ENCODE measurements at regions not wholly inside any gene's neighbourhood (a gene's known extent, or its start where the extent isn't known, plus 50 kb on each side); places are given as distances from the start of the nearest gene placed in this dataset.

DNA sequence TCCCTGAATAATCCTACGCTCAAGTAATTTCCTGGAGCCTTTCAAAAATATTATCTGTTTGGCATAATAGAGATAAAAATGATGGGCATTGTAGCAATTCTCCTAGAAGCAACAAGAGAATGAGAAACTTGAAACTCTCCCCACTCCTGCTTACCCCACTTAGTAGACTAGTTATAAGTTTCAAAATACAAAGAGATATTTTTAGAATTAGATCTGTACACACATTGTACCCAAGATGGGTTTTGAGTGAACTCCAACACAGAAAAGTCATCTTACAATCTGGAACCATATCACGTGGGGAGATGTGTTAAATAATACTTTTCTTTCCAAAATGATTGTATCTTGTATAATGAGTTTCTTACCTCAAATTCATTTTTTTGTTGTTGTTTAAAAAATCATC is 484.9 kb downstream of the LPIN1 start:
- H3K27ac ChIP-seq (ENCODE audit: low read depth, low read length), result no peak overlapping the region
- H3K27me3 ChIP-seq (ENCODE audit: control insufficient read depth, insufficient read depth, low read length, poor library complexity, severe bottlenecking), result no peaks in the 10 kb centered on the region
- H3K9me3 Mint-ChIP-seq, result no peaks in the 10 kb centered on the region
- H3K36me3 ChIP-seq (ENCODE audit: control insufficient read depth, insufficient read depth, low read length), result no peaks in the 10 kb centered on the region
- H3K9me3 ChIP-seq (ENCODE audit: control insufficient read depth, low read length), result no peaks in the 10 kb centered on the region
- H3K4me3 ChIP-seq (ENCODE audit: low read length), result no peak overlapping the region
- no peak overlapping the region for H3K9ac ChIP-seq (ENCODE audit: extremely low read depth, low read length, poor library complexity, severe bottlenecking)
- no peaks in the 10 kb centered on the region for H3K4me1 Mint-ChIP-seq
- no peak overlapping the region for H3K27ac Mint-ChIP-seq
- no peak overlapping the region for H3K4me3 Mint-ChIP-seq
- WGBS, 2 experiments (ENCODE audit: insufficient coverage in 1 of 2, insufficient read length in 1 of 2), result 96 to 100% methylated on average over 1 to 2 of the region's 2 CpGs
- DNase-seq, result no peak
- H3K36me3 Mint-ChIP-seq (ENCODE audit: low read depth), result no peaks in the 10 kb centered on the region
- no peaks in the 10 kb centered on the region for H3K4me1 ChIP-seq (ENCODE audit: control insufficient read depth, insufficient read depth, low read length)
- TF ChIP-seq, protein P1, sequence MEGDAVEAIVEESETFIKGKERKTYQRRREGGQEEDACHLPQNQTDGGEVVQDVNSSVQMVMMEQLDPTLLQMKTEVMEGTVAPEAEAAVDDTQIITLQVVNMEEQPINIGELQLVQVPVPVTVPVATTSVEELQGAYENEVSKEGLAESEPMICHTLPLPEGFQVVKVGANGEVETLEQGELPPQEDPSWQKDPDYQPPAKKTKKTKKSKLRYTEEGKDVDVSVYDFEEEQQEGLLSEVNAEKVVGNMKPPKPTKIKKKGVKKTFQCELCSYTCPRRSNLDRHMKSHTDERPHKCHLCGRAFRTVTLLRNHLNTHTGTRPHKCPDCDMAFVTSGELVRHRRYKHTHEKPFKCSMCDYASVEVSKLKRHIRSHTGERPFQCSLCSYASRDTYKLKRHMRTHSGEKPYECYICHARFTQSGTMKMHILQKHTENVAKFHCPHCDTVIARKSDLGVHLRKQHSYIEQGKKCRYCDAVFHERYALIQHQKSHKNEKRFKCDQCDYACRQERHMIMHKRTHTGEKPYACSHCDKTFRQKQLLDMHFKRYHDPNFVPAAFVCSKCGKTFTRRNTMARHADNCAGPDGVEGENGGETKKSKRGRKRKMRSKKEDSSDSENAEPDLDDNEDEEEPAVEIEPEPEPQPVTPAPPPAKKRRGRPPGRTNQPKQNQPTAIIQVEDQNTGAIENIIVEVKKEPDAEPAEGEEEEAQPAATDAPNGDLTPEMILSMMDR (conservative IDR thresholded peaks at IDR 0.05), result no peak
- no peaks in the 10 kb centered on the region for H3K27me3 Mint-ChIP-seq (ENCODE audit: insufficient read depth)

DNA sequence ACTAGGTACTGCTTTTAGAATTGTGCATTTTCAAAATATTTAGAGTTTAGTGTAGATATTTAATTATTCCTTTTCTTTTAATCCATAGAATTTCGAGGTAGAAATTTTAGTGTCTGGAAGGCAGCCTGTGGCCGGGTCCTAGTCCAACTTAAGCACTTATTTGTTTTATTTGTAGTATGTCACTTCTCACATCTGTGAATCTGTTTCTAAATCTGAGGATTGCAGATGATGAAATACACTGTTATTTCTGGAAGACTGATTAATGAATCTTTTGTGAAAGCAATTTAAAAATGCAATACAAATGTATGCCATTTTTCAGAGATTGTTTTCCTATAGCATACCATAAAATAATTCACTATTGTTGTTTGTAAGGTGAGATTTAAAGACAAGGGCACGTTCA is 483.9 kb upstream of the TRIB2 start:
- H3K9me3 ChIP-seq (ENCODE audit: control insufficient read depth, low read length), result no peaks in the 10 kb centered on the region
- Mint-ChIP-seq H3K4me3 (no peak overlapping the region), H3K36me3 (ENCODE audit: low read depth) (no peaks in the 10 kb centered on the region), H3K27me3 (ENCODE audit: insufficient read depth) (no peaks in the 10 kb centered on the region), H3K4me1 (no peaks in the 10 kb centered on the region), H3K27ac (no peak overlapping the region), H3K9me3 (no peaks in the 10 kb centered on the region)
- no peak overlapping the region for H3K27ac ChIP-seq (ENCODE audit: low read depth, low read length)
- WGBS, 2 experiments (ENCODE audit: insufficient coverage in 1 of 2, insufficient read length in 1 of 2), result 83 to 94% methylated on average over 1 to 3 of the region's 3 CpGs
- TF ChIP-seq, protein P1 (conservative IDR thresholded peaks at IDR 0.05), result no peak
- no peak for DNase-seq
- H3K4me3 ChIP-seq (ENCODE audit: low read length), result no peak overlapping the region
- no peaks in the 10 kb centered on the region for H3K27me3 ChIP-seq (ENCODE audit: control insufficient read depth, insufficient read depth, low read length, poor library complexity, severe bottlenecking)
- no peaks in the 10 kb centered on the region for H3K36me3 ChIP-seq (ENCODE audit: control insufficient read depth, insufficient read depth, low read length)
- H3K4me1 ChIP-seq (ENCODE audit: control insufficient read depth, insufficient read depth, low read length), result no peaks in the 10 kb centered on the region
- no peak overlapping the region for H3K9ac ChIP-seq (ENCODE audit: extremely low read depth, low read length, poor library complexity, severe bottlenecking)

DNA sequence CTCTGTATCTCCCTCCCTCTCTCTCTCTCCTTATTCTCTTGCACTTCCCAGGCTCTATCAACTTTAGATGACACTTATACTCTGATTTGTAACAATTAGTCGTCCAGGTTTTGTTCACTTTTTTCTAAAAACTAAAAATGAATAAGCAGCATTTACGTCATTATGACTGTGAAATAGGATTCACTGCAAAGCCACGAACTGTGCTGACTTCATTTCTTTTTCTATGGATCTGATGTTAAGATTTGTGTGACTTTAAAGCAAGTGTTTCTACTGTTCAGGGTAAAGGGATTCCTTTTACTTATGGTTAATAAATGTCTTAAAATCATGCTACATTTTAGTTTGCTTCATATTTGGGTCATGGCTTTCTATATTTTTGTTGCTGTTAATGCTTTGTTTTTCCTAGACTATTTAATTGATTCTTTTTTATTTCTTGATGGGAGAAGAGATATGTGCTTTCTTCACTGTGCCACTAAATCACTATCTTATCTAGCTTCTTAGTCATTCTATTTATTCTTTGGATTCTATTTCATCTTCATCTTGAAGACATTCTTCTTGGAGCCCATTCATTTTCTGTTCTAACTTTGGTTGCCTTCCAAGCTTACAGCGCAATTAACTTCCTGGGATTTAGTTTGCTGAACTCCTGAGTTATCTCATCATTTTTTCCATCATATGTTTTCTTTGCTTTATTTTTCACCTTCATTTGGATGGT is 480.4 kb upstream of the TRIB2 start:
- 71 to 85% methylated on average over 4 of the region's 4 CpGs for WGBS, 2 experiments (ENCODE audit: insufficient coverage in 1 of 2, insufficient read length in 1 of 2)
- Histone ChIP-seq H3K4me3 (ENCODE audit: low read length) (no peak overlapping the region), H3K9me3 (ENCODE audit: control insufficient read depth, low read length) (no peaks in the 10 kb centered on the region), H3K9ac (ENCODE audit: extremely low read depth, low read length, poor library complexity, severe bottlenecking) (no peak overlapping the region), H3K4me1 (ENCODE audit: control insufficient read depth, insufficient read depth, low read length) (no peaks in the 10 kb centered on the region), H3K36me3 (ENCODE audit: control insufficient read depth, insufficient read depth, low read length) (no peaks in the 10 kb centered on the region), H3K27me3 (ENCODE audit: control insufficient read depth, insufficient read depth, low read length, poor library complexity, severe bottlenecking) (no peaks in the 10 kb centered on the region), H3K27ac (ENCODE audit: low read depth, low read length) (no peak overlapping the region)
- no peak overlapping the region for H3K27ac Mint-ChIP-seq
- H3K4me3 Mint-ChIP-seq, result no peak overlapping the region
- H3K27me3 Mint-ChIP-seq (ENCODE audit: insufficient read depth), result no peaks in the 10 kb centered on the region
- no peak for DNase-seq
- no peaks in the 10 kb centered on the region for H3K4me1 Mint-ChIP-seq
- H3K36me3 Mint-ChIP-seq (ENCODE audit: low read depth), result no peaks in the 10 kb centered on the region
- H3K9me3 Mint-ChIP-seq, result no peaks in the 10 kb centered on the region
- TF ChIP-seq, protein P1 (conservative IDR thresholded peaks at IDR 0.05), result no peak

All from endodermal cell (in vitro differentiated cells).